ENCODE measurements at regions not wholly inside any gene's neighbourhood (a gene's known extent, or its start where the extent isn't known, plus 50 kb on each side); places are given as distances from the start of the nearest gene placed in this dataset.

DNA sequence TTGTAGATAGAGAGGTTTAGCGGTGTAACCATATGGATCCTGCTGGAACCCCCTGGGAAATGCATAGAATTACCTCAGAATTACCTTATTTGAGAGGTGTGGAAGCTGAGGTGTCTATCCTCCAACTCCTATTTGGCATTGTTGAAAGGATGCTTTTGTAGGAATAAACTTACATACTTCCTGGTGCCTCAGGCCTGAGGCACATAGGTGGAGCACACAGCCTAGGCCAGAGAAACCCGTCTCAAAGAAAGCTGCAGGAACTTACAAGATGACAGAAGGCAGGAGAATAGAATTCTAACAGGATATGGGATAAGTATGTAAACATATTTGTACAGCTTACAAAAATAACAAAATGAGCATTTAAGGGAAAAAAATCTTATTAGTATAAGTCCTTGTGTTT, 1507.2 kb upstream of the ZEB2 start:
- DNase-seq, result no peak

DNA sequence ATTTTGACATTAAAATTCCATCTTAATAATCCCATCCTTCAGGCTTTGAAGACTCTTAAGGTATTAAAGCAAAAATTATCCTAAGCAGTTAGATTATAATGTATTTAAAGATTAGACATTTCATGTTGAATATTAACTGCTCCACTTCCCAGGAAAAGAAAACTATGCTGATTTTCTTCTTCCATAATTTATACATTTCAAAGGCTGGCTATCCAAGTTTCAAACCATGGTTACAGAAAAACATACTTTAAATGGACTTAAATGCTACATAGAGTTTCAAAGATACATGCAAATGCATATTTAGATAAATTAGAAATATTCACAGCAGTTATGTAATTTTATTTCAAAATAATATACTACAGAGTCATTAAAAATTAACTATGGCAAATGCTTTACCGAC, 1505.6 kb upstream of the ZEB2 start:
- no peak for DNase-seq

DNA sequence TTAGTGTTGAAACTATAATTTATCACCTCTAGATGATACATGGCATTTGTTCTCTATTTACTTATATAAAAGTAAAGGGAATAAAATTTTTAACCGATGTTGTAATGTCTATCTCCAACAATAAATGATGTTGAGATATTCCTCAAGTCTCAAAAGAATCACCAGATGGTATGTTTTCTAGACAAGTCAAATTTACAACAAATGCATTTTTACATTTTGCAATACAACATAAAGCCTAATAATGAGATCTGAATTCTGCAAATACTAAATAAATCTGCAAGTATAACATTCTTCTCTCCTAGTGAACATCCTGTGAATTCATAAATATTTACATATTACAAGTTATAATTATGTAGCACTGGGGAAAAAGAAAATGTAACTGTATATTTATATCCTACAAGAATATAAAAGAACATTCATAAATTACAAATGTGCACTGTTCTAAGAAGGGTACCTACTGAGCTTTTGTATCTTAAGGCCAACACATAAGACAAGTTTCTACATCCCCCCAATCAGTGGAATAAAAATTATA, 1504.4 kb upstream of the ZEB2 start:
- no peak for DNase-seq

DNA sequence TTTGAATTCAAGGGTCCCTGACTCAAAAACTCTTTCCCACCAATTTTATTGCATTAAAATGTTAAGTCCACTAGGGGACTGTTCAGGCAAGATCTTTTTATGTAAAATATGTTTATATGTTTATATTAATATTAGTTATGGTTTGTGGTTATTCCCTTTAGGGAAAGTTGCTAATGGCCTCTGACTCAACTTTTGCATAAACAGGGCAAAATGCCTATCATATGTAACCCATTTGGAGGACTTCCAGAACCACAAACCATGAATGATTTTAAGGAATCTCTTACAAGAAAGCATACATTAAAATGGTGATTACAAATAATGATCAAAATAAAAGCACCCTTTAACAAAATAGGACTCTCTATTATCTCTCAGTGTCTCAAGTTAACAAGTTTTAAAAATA, 1484.5 kb upstream of the ZEB2 start:
- DNase-seq, result no peak

DNA sequence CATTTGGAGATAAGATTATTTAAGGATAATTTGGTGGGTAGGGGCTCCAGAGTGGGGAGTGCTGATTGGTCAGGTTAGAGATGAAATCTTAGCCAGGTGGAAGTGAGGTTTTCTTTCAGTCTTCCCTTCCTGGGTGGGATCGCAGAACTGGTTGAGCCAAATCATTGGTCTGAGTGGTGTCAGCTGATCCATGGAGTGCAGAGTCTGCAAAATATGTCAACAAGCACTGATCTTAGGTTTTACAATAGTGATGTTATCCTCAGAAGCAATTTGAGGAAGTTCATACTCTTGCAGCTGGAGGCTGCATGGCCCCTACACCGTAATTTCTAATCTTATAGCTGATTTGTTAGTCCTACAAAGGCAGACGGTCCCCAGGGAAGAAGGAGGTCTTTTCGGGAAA, 1483.4 kb upstream of the ZEB2 start:
- no peak for DNase-seq

DNA sequence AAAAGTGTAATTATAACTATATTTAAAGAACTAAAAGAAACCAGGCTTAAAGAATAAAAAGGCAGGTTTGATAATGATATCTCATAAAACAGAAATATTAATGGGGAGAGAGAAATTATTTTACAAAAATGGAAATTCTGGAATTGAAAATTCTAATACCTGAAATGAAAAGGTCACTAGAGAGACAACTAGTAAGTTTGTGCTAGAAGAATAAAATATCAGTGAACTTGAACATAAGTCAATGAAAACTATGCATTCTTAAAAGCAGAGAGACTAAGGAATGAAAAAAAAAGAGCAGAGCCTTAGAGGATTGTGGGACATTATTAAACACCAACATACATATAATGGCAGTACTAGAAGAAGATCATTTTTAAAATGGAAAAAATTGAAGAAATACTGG, 1475.0 kb upstream of the ZEB2 start:
- no peak for DNase-seq

DNA sequence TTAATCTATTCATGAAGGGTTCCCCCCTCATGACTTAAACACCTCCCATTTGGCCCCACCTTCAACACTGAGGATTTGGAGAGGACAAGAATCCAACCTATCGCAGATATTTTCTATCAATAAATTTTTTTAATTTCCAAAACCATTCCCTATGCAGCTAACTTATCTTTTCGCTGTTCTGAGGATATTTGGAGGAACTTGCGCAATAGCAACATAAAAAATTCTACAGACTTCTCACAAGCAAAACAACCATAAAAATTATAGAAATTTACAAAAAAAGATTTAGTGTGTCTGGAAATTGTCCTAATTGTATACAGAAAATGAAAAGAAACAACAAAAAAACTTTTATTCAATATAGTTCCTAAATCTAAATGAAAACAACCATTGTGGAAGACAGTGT, 1472.7 kb upstream of the ZEB2 start:
- DNase-seq, result no peak

DNA sequence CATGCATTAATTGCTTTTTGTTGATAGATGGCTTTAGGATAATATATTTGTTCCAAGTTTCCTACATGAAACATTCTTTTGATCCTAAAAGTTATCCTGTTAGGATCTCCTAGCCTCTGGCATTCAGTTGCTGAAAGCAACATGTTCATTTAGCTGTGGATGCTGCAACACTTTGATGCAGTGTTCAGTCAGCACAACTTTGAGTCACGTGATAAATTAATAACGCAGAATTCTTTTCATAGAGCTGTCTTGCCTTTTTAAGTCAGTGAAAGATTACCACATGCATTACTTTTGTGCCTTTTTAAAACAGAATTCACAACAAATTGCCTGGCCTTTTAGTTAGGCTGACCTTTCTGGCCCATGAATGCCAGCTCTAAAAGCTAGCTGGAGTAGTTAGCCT, 1467.9 kb upstream of the ZEB2 start:
- DNase-seq, result no peak

DNA sequence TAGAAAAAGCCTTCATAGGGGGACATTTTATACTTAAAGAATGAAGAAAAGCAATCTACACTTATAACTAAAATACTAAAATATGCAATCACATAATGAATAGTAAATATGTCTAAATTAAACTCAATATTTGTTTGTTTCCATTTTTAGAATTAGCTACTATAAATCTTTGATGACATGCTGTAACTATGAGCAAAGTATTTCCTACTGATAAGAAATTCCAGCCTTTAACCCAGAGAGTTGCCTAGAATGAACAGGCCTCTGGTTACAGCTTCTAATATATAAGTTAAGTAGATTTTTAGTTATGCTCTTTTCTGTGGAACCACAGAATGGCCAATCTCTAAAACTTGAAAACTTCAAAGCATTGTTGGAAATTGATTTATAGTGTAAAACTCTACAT, 1465.6 kb upstream of the ZEB2 start:
- DNase-seq, result no peak

DNA sequence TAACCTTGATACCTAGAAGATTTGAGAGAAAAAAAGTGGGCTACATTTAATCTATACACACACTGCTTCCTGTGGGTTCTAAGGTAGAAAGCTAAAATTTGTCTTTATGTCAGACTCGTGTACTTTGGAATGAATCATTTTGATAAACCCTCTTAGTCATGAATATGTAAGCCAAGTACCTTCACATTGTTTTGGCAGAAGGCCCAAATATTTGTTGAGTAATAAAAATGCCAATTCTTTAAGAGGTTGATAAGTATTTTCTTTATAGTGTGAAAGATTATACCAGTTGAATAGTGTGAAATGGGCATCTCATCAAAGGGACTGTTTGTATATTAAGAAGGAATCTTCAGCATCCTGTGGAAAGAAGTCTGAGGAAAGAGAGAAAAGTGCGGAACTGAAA, 1464.7 kb upstream of the ZEB2 start:
- no peak for DNase-seq

DNA sequence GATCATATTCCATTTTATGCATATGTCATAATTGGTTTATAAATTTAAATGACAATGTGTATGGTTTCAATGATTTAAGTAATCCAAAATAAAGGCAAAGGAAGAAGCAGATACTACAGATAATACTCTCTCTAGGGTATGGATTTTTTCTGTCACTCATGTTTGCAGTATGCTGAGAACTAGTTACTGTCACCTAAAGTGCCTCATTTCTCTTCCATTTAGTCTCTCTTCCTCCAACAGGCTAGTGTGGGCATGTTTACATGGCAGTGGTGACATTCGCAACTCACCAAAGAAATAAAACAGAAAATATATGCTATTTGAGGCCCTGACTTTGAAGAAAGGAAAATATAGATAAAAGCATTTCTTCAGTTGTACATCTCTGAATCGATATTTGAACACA, 1460.4 kb upstream of the ZEB2 start:
- DNase-seq, result no peak

DNA sequence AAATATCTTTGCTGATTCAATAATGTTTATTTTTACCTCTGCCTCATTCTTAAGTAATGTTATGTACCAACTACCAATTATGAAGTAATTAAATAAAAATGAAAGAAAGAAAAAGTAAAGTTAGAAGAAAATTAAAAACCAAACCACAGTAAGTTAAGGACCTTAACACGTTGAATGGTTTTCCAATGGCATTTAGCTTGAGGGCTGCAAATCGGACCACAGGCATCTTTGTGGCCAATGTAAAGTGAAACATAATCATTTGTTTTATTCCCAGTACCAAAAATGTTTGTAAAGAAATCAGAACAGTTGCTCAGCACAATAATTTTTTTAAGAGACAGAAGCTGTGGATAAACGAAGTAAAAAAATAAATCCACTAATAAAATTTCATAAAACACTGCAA, 1455.5 kb upstream of the ZEB2 start:
- DNase-seq, result no peak

DNA sequence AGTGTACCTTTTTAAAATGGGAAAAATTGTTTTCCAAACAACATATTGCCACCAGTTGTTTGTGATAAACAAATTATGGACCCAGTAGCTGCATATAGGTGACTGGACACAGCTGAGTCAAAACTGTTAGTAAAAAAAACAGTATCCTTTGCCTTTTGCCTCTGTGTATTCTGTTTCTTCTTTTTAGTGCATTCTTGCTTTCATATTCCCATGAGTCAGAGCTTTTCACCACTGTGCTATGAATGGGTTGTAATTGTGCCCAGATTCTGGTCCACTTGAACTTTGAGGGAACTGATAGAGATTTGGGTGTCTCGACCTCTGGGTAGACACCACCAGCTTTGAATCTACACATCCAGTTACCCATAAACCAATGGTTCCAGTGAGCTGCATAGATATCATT, 1441.9 kb upstream of the ZEB2 start:
- no peak for DNase-seq

DNA sequence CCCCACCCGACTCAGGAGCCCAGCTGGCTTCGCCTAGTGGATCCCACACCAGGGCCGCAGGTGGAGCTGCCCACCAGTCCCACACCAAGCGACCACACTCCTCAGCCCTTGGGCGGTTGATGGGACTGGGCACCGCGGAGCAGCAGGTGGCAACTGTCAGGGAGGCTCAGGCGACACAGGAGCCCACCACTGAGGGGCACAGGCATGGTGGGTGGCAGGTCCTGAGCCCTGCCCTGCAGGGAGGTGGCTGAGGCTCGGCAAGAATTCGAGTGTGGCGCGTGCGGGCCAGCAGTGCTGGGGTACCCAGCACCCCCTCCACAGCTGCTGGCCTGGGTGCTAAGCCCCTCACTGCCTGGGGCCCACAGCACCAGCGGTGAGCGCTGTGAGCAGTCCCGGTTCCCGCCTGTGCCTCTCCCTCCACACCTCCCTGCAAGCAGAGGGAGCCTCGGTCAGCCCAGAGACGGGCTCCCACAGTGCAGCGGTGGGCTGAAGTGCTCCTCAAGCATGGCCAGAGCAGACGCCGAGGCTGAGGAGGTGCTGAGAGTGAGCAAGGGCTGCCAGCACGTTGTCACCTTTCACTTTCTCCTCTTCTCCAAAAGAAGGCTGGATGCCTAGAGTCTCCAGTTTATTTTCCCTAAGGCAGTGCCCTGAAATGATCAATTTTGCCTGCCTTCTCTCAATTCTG, 1440.7 kb upstream of the ZEB2 start:
- no peak for DNase-seq

DNA sequence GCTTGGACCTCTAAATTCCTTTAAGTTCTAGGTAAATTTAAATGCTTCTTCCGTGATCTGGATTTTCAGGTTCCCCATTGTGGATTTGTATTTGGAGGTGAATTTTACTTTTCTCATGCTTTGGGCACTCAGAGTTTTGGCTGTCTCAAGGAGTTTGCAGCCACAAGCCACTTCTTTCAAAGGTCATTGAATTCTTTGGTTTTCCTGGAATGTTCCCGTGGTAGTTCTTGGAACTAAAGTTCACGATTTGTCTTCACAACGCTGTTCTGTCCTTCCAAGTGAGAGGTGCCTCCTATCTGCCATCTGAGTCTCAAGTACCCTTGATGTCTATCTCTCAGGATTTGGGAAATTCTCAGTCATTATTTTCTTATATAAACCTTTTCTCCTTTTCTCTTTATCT, 1438.7 kb upstream of the ZEB2 start:
- no peak for DNase-seq

DNA sequence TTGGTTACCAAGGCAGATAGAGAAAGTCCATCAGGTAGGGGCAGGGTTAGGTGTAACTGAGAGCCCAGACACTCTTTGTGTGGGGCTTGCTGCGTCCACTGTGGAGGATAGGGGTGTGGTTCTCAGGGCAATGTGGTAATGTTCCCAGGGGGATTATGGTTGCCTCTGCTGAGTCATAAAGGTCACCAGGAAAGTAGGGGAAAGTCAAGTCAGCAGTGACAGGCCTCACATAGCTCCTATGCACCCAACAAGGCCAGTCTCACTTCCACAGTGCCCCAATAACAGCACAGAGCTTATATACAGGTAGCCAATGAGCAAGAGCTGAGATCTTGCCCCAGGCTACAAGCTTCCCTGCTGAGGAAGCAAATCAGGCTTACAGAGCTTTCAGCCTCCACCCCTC, 1438.0 kb upstream of the ZEB2 start:
- no peak for DNase-seq

DNA sequence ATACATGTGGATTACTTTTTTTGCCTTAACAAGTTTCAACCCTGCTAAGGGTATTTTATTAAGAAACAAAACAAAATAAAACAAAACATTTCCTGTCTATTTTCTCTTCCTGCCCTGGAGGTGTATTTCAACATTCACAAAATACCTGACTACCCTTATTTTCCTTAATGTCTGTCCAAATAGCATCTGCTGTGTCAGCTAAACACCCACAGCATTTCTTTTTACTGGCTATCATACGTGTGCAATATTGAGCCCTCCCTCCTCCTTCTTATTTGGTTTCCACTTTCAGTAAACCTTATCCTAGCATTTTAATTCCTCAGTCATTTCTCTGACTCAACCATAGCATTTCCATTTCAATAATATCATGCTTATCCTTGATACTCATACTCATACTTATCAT, 1420.0 kb upstream of the ZEB2 start:
- DNase-seq, result no peak

DNA sequence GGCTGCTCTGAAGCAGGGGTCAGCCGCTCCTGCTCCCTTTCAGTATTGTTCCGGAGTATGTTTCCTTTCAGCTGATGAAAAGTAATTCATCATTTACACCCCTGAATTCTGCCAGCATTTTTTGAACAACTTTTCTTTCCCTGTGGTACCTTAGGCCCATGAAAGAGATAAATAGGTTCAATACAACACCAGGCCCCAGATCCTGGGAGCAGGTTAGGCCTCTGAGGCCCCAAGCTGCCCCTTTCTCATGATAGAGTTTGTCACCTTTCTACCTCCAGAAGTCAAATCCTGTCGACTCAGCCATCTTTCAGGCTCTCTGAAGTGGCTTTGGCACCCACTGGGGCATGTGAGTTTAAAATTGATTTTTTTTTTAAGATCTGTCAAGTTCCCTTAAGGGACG, 1415.1 kb upstream of the ZEB2 start:
- no peak for DNase-seq

DNA sequence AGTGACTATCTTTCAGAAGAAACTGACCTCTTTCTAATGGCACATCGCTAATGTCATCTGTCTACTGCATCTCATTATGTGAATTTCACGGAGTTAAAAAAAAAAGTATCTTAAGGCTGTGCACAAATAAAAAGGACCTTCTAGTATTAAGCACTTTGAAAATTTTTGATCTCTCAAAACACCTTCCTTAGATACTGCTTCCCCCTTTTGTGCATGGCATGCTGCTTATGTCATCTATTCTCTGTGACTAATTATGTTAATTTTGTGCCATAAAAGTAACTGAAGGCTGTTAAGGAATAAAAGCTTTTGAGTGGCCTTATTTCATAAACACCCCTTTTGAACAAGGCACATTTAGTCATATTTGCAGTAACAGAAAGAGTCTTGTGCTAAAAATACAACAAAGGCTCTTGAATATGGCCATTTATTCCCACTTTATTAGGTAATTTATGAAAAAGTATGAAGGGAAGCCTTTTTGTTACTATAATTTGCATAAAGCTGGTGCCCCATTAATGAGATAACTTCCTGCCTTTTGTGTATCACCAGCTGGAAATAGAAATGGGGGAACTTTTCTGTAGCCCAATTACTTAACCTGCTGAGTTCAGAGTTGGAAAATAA, 1412.0 kb upstream of the ZEB2 start:
- no peak for DNase-seq

DNA sequence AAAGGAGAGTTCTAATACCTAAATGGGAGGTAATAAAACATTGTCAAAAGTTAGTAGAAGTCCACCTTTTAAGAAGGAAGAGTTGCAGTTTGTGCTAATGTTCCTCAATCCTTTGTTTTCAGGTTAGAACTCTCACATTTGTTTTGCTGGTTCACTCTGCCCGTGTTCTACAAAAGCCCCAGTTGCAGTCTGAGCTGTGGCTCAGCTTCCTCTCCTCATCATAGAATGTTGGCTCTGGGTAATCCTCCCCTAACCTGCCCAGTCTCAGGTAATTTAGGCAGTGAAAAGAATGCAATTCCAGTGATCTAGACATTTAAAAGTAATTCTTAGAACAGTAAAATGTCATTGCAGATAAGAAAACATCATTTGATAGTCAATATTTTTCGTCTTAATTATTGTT, 1410.4 kb upstream of the ZEB2 start:
- DNase-seq, result no peak

DNA sequence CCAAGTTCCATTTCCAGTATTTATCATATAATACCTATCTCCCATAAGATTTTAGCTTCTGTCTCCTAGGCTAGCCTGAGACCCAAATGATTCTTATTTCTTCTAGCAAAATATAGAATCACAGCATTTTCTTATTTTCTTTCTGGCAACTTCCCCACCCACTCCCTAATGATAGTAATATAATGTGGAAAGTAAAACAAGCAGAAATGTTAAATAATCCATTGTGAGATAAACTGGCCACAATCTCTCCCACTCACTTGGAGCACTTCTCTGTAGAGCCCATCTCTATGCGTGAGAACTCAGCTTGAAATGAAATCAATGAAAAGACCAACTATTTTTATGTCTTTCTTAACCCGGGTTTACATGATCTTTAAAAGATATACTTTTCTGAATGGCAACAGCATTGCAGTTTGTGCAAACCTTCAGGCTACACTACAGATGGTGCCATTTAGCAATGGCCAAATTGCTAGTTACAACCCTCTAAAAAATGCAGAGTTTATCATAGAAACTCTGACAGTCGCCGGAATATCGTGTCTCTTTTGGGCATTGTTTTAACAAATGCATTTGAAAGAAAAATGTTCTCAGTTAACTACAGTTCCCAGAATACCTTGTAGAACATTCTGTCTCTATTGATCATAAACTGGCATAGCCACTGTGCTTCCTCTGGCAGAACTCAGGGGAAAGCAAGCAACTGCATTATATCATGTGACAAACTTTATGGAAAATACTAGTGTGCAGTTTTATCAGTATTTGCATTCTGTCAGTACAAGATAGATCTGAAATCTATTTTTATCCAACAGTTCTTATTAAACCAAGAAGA, 1407.4 kb upstream of the ZEB2 start:
- DNase-seq, result no peak

DNA sequence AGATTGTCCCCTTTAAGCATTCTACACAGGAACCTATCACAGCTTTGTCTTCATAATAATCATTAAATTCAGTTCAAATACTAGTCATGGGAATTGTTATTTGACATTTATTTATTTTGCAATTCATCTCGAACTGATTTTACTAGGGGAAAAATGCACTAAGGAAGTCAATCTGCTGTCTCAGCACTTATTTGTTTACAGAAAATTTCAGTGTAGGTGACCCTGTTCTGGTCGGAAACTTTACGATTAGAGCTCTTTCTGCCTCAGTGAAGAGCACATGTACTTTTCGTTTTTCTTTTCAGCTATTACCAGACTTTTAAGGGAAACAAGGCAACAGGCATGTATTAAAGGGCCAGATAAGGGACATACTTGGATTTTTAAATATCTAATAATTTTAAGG, 1405.7 kb upstream of the ZEB2 start:
- no peak for DNase-seq

DNA sequence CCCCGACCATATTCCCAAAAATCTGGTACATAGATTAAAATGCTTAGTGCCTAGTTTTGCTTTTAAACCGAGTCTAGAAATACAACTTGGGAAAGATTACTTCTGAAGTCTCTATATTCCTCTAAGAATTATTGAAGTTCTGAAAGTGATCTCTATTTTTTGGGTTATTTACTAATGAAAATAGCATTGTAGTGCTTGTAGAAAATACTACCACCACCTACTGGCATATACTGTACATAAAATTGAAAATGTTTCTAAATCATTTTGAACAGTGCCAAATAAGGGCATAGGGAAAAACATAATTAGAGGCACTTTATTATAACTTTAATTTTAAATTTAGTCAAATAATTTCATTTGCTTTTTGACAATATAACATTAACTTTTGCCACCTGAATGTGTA, 1399.6 kb upstream of the ZEB2 start:
- no peak for DNase-seq

DNA sequence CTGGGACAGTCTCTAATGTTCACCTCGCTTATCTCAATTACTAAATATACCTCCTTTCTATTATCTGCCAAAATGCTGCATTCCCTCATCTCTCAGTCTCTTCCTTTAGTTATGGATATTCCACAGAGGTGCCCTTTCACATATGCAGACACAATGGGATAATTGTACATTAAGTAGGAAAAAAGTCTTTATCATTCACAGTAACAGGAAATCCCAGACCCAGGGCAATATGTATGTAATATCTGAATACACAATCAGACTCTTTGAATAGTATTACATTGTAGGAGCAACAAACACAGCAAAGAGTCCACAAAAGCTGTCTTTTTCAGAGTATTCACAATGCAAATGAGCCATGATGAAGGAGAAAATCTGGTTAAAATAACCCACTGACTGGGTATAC, 1399.0 kb upstream of the ZEB2 start:
- no peak for DNase-seq

All from GF-D8 (cell line).